ENCODE measurements at regions not wholly inside any gene's neighbourhood (a gene's known extent, or its start where the extent isn't known, plus 50 kb on each side); places are given as distances from the start of the nearest gene placed in this dataset.

GRCh38 chr2:18384242-18384641, 176.2 kb downstream of the RDH14 start:
- in situ Hi-C loops (cut with MboI; ENCODE audit: low sequenced_read_pairs, unreplicated experiment): loop anchor here (25.0 kb wide), 1 partner anchor 522 kb away; no protein-coding TSS in a partner anchor
- no peak for DNase-seq (ENCODE audit: low spot score)
- no peak for TF ChIP-seq CTCF (IDR thresholded peaks at IDR 0.05; ENCODE audit: borderline replicate concordance, control extremely low read depth, extremely low read depth, insufficient read depth, missing control alignments)

DNA sequence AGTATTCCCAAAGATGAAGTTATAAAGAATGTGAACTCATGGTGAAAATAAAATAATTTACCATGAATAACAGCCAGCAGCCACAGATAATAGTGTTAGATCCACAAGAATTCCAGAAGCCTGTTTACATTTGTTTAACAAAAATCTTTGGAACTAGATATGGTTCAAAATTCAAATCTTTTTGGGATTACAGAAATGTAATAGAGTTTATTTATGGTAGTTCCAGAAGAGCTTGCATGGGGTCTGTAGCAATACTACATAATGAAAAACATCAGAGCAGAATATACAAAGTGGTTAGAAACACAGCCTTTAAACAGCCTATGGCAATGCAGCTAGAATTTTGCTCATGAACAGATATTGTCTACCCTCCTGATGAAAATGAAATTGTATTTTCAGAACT, 179.1 kb downstream of the RDH14 start:
- in situ Hi-C loops (cut with MboI; ENCODE audit: low sequenced_read_pairs, unreplicated experiment): loop anchor here (25.0 kb wide), 1 partner anchor 519 kb away; no protein-coding TSS in a partner anchor
- no peak for TF ChIP-seq CTCF (IDR thresholded peaks at IDR 0.05; ENCODE audit: borderline replicate concordance, control extremely low read depth, extremely low read depth, insufficient read depth, missing control alignments)
- DNase-seq (ENCODE audit: low spot score): no peak

DNA sequence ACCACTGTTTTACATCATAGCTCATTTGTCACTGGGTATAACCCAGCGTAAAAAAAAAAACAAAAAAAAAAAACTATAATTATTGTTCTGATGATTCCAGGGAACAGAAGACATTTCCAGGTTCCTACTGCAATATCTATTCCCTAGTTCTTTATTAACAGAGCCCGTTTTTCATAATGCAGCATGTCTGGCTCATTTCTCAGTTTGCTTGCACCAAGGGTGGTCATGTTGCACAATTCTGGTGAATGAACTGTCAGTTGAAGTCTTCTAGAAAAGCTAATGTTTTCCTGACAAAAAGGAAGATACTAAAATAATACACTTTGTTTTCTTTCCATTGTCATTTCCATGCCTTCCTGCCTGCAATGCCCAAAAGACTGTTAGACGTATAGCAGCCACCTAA, 180.1 kb downstream of the RDH14 start:
- no peak for DNase-seq (ENCODE audit: low spot score)
- TF ChIP-seq CTCF (IDR thresholded peaks at IDR 0.05; ENCODE audit: borderline replicate concordance, control extremely low read depth, extremely low read depth, insufficient read depth, missing control alignments): no peak
- in situ Hi-C loops (cut with MboI; ENCODE audit: low sequenced_read_pairs, unreplicated experiment): loop anchor here (25.0 kb wide), 1 partner anchor 518 kb away; no protein-coding TSS in a partner anchor

DNA sequence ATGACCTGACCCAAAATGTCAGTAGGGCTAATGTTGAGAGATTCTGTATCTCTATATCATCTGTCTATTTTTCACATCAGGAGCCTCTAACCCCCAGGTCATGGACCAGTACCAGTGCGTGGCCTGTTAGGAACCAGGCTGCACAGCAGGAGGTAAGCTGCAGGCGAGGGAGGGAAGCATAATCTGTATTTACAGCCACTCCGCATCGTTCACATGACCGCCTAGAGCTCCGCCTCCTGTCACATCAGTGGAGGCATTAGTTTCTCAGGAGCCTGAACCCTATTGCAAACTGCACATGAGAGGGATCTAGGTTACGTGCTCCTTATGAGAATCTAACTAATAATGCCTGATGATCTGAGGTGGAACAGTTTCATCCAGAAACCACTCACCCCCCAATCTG, 180.6 kb downstream of the RDH14 start:
- TF ChIP-seq CTCF (IDR thresholded peaks at IDR 0.05; ENCODE audit: borderline replicate concordance, control extremely low read depth, extremely low read depth, insufficient read depth, missing control alignments): no peak
- in situ Hi-C loops (cut with MboI; ENCODE audit: low sequenced_read_pairs, unreplicated experiment): loop anchor here (25.0 kb wide), 1 partner anchor 518 kb away; no protein-coding TSS in a partner anchor
- no peak for DNase-seq (ENCODE audit: low spot score)

DNA sequence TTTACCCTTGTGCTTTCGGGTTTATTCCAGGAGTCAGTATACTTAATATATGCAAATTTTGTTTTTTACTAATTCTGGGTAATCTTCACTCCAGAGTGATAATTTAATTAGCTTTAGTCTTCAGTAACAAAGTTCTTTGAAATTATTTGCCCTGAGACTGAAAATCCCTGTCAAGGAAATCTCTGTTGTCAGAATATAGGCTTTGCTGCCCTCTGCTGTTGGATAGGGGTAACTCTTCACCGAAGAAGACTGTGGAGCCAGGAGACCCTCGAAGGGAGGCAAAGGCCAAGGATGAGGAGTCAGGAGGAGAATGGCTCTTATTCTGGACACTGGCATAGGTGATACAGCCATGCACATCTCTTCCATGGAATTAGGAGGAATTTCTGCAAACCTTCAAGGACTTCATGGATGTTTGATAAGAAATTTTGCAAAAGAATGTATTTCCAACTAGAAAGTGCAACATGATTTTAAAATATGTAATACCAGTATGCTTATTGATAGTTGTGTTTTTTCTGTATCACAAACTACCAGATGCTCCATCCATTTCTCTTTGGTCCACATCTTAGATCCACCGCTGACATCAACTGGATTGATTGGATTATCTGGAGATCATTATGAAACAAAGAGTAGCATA, 182.3 kb downstream of the RDH14 start:
- peak; percentile 47 for DNase-seq (ENCODE audit: low spot score)
- in situ Hi-C loops (cut with MboI; ENCODE audit: low sequenced_read_pairs, unreplicated experiment): loop anchor here (25.0 kb wide), 1 partner anchor 516 kb away; no protein-coding TSS in a partner anchor
- TF ChIP-seq CTCF (IDR thresholded peaks at IDR 0.05; ENCODE audit: borderline replicate concordance, control extremely low read depth, extremely low read depth, insufficient read depth, missing control alignments): peak; percentile 57

DNA sequence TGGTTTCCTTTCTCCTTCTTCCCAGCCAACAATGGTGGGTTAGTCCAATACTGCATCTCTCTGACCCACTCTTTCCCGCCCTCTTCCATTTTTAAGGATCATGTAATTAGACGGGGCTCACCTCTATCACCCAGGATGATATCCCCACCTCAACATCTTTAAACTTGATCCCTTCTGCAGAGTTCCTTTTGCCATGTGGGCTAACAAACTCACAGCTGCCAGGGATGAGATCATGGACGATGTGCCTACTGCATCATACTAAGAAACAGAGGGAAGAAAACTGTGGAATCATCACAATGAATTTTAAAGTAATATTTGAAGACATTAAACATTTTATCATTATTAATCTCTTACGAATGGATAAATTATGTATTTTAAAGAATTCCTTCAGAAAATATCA, 183.5 kb downstream of the RDH14 start:
- no peak for TF ChIP-seq CTCF (IDR thresholded peaks at IDR 0.05; ENCODE audit: borderline replicate concordance, control extremely low read depth, extremely low read depth, insufficient read depth, missing control alignments)
- in situ Hi-C loops (cut with MboI; ENCODE audit: low sequenced_read_pairs, unreplicated experiment): loop anchor here (25.0 kb wide), 1 partner anchor 515 kb away; no protein-coding TSS in a partner anchor
- DNase-seq (ENCODE audit: low spot score): no peak

Data from GM13976 (cell line).